GM18907 (cell line): ENCODE measurements at regions not wholly inside any gene's neighbourhood (a gene's known extent, or its start where the extent isn't known, plus 50 kb on each side); places are given as distances from the start of the nearest gene placed in this dataset.

Experiments used
- ATAC-seq: cut with Tn5 transposase; IDR thresholded peaks from one replicate; pipeline ENCODE4 v1.9.1; 2021; ENCODE audit warnings: mild to moderate bottlenecking, moderate library complexity; ENCODE audit not compliant: unreplicated experiment

DNA sequence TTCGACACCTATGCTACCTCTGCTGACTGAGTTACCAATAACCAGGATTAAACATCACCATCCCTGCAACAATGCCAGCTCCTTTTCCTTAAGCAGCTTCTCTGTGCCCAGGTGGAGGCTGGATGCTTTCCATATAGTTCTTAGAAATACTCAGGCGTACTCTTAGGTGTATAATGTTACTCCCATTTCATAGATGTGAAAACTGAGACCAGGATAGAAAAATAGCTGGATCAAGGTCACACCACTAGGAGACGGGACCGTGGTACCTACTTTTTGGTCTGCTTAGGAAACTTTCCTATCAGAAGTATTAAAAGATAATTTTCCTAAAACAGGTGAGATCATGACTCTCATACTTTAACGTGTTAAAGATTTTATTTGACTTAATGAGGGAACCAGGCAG lies 141.7 kb upstream of the RPL38 start:
- no peak for ATAC-seq

GRCh38 chr17:74062234-74062633 lies 141.2 kb upstream of the RPL38 start:
- no peak for ATAC-seq

DNA sequence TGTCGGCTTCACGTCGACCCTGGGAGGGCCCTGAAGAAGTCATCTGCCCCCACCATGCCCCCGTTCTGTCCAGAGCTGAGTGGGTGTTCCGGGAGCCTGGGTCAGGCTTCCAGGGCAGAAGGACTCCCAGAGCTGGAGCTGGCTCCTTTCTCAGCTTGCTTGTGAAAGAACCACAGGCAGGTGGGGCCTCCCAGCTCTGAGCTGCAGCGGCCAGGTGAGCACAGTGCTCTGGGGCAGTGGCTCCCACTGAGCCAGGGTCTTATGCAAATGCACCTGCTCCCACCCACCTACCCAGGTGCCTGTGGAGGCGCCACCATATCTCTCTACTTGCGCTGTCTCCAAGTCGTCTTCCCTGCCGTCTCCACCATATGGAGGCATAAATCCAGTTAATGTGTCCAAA lies 140.0 kb upstream of the RPL38 start:
- ATAC-seq = no peak

DNA sequence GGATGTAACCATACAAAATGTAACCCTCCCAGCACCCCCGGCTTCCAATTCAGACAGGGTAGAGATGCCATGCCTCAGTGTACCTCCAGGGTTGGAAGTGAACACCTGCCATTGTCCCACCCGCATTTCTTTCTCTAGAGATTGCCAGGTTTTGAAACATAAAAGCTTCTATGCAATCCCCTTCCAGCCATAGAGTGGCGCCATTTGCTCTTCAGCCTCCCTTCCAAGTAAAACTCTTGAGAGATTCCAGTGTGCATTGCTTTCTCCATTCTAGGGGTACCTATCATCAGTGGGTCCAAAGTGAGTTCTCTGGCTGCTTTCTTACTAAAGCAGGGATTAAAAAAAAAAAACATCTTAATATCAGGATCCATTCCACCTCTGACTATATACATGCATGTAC lies 133.1 kb upstream of the RPL38 start:
- no peak for ATAC-seq

DNA sequence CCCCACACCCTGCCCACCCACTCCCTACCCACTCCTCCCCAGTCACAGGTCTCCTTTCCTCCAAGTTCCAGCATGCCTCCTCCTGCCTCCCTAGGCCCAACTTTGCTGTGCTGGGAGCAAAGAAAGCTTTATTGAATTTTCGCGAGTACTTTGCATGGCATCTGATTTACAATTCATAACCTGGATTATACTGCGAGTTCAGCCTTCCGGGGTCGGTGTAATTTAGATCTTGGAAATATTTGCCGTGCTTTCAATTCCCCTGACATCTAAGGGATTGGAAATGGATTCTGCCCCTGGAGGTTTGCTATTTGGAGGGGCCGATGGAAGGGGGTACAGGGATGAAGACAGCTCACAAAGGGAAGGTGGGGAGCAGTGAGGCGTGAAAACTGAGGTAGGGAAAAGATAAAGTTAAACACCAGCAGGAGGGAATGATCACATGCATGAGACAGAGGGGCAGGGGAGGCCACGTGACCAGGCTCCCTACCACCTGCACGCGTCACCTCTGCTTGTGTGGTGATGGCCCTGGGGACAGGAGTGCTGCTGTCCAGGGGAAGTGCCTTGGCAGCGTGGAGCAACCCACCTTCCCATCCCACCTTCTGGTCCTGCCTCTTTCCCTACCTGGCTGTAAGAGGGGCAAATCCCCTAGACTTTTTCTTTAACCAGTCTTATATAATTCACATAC lies 132.3 kb upstream of the RPL38 start:
- ATAC-seq = no peak

DNA sequence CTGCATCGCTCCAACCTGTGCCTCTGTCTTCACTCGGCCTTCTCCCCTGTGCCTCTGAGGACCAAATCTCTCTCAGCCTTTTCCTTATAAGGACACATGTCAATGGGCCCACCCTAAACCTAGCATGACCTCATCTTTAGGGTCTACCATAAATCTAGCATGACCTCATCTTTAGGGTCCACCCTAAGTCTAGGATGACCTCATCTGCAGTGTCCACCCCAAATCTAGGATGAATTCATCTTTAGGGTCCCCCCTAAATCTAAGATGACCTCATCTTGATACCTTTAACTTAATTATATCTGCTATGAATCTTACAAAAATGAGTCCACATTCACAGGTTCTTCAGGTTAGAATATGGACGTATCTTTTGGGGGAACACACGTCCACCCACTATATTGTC lies 131.1 kb upstream of the RPL38 start:
- no peak for ATAC-seq

GRCh38 chr17:74076446-74076845 lies 127.0 kb upstream of the RPL38 start:
- no peak for ATAC-seq

DNA sequence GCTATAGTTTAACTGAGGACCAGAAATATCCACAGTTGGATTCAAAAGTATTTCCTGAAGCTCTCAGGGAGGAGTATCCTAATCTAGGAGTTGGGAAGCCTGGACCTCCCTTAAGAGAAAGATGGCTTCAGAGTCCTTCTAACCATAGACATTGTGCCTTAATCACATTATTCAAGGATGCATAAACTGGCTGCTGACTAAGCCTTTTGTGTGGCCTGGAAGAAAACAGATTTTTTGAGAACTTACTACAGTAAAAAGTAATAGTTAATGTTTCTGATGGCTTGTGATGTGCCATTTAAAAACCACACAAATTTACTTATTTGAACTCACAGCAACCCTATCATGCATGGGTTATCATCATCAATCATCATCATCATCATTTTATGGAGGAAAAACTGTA lies 126.2 kb upstream of the RPL38 start:
- ATAC-seq = no peak

DNA sequence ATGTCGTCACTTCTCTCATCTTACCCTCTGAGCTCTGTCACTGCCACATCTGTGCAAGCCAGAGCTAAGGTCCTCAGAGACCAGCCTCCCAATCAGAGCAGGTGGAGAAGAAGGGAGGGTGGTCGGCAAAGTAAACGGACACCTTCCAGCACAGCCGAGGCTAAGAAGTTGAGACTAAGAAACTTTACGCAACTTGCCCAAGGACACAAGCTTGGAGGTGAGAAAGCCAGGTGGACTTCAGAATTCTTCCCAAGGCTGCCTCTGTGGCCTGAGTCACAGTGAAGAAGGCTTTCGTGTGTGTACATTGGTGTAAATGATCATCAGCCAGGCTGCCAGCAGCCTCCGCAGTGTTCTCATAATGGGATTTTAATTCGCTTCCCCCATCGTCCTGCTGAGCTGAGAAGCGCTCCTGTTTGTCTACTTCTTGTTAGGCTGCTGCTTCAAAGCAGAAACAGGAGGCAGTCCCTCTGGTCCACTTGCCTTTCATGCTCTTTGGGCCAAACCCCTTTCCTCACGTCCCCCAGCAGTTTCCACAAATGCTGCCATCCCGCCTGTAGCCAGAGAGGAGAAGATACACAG lies 125.0 kb upstream of the RPL38 start:
- no peak for ATAC-seq

DNA sequence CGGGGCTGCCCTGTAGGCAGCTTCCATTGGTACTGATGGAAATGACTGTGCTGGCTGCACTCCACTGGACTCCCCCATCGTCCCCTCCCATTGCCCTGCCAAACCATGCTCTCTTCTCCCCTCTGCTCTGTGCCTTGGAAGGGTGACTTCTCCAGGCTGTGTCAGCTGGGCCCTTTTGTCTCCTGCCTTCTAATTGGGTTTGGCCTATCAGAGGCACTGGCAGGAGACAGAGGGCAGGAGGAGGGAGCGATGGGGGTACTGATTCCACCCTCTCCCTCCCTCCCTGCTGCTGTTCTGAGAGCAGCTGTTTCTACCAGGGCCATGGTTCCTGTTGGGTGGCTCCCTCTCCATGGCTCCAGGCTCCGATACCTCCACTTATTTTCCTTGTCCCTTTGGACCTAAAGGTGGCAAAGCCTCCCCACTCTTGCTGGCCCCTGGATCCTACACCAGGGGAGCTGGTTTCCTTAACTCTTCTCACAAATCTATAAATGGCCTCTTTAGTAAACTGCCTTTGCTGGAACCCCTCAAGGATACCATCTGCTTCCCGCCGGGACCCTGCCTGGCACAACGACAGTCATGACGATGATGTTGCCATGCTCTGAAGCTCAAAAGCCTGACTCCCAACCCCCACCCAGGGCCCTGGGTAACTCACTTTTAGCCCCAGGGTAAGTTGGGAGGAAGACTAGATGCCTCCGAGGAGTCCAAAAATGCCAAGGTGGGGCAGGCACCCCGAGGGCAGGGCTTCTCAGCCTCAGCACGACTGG lies 123.8 kb upstream of the RPL38 start:
- no peak for ATAC-seq

GRCh38 chr17:74080656-74081582 lies 122.6 kb upstream of the RPL38 start:
- no peak for ATAC-seq

- no peak for ATAC-seq
Observed at GRCh38 chr17:74082886-74083285, 120.6 kb upstream of the RPL38 start.

- ATAC-seq = no peak
Observed at GRCh38 chr17:74083321-74083720, 120.2 kb upstream of the RPL38 start.

DNA sequence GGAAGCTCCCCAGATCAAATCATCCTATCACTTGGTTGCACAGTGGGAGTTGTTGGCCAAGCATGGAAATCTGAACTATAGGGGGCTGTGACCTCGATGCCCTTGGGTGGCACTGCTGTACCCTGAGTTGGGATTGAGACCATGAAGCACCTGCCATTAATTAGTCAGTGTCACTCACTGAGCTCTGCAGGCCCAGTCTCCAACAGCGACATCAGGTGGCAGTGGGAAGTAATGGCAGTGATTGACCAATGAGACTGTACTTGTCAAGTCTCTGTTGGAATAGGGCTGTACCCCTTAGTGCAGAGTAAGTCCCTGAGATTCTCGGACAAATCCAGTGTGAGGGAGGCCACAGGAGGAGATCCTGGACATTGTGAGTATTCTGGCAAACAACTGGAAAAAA lies 118.0 kb upstream of the RPL38 start:
- ATAC-seq = no peak

- ATAC-seq = no peak
Observed at GRCh38 chr17:74087002-74087585, 116.4 kb upstream of the RPL38 start.

GRCh38 chr17:74088285-74088933 lies 115.1 kb upstream of the RPL38 start:
- ATAC-seq = no peak

DNA sequence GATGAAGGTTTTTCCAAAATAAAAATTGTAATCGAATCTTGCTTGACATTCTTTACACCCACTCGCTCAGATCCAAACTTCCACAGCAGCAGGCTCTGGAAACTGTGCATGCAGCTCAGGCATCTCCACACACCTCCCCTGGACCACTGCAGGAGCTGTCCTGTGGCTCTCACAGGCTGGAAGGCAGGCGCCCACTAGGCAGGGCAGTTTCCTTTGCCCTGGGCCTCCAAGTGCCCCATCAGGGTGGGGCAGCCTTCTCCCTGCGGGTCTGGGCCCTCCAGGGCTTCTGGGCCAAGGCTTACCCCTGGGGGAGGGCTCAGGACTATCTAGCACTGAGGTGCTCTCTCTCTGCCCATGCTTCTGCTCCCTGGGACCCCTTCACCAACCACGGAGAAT lies 114.5 kb upstream of the RPL38 start:
- no peak for ATAC-seq

DNA sequence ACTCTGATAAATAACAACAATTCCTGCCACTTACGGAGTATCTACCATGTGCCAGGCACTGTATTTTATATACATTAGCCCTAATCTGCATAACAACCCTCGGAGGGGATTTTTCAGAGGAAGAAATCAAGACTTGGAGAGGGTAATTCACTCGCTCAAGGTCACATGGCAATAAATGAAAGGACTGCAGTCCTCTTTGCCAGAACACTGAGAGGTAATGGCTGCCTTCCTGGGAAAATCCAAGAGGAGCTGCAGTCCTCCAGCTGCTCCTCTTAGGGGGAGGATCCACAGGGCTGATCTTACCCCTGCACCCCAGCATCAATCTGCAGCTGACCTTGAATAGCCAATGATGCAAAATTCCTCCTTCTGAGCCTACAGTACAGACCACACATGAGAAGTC lies 114.1 kb upstream of the RPL38 start:
- ATAC-seq = no peak

DNA sequence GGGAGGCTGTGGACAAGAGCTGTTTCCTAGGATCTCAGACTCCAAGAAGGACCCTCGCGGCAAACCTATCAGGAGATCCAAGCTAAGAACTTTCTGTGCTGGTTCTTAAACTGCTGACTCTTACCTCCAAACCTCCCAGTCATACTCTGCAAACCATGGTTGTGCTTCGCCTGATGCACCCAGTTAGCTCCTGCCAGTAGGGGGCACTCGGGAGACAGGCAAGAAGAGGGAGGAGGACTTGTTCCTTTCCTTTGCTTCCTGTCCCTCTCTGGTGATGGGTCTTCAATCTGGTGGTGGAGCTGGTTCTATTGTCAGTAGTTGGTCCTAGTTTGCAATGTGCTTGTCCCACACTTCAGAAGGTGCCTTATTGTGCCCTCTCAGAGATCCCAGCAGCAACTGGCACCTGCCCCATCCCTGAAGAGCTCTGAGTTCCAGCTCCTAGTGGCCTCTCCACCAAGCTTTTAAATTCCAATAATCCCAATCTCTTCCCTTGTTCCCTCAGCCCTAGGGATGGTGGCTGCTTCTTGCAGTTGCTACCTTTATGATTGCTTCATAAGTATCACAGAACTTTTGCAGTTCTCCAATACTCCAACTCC lies 113.5 kb upstream of the RPL38 start:
- no peak for ATAC-seq

- ATAC-seq = no peak
Observed at GRCh38 chr17:74094651-74095050, 108.8 kb upstream of the RPL38 start.
